A673 (cell line): ENCODE measurements at regions not wholly inside any gene's neighbourhood (a gene's known extent, or its start where the extent isn't known, plus 50 kb on each side); places are given as distances from the start of the nearest gene placed in this dataset.

Source experiments
- BruUV-seq: library from RNA; stranded (reverse); fragments of 400-500 nt; replicated peaks from 2 replicates; lab custom pipeline; 2021; lab: Mats Ljungman, UMichigan
- CTCF ChIA-PET: fragments of 300-600 bp; sonication (Branson Sonifier 250); formaldehyde crosslinking; loops from one replicate; lab custom pipeline; 2022; ENCODE audit warnings: antibody characterized with exemption; lab: Charles Lee
- POLR2A ChIA-PET: fragments of 300-600 bp; sonication (Branson Sonifier 250); formaldehyde crosslinking; loops from one replicate; lab custom pipeline; 2022; ENCODE audit warnings: antibody characterized with exemption; ENCODE audit not compliant: low non-redundant PET; lab: Charles Lee
- DNase-seq: peaks from one replicate; pipeline ENCODE4 v3.0.0-alpha.2; 2015; ENCODE audit warnings: low spot score
- H3K27ac ChIP-seq: fragments of 200-600 bp; sonication (generic); 2 replicates; pipeline ENCODE4 v1.5.1; 2016; ENCODE audit warnings: mixed run types, low read depth, mild to moderate bottlenecking, mixed read lengths, antibody characterized with exemption, low read length; ENCODE audit not compliant: poor library complexity, severe bottlenecking
- H3K27me3 ChIP-seq: fragments of 200-600 bp; sonication (generic); replicated peaks from 2 replicates; pipeline ENCODE4 v1.6.1; 2017; ENCODE audit warnings: mixed run types, low read depth, mild to moderate bottlenecking, mixed read lengths, antibody characterized with exemption, low read length; ENCODE audit not compliant: insufficient read depth, poor library complexity
- H3K36me3 ChIP-seq: fragments of 200-600 bp; sonication (generic); 2 replicates; pipeline ENCODE4 v1.6.1; 2016; ENCODE audit warnings: mixed run types, mild to moderate bottlenecking, mixed read lengths, antibody characterized with exemption, low read length; ENCODE audit not compliant: insufficient read depth, poor library complexity, severe bottlenecking
- H3K4me1 ChIP-seq: fragments of 200-600 bp; sonication (generic); 2 replicates; pipeline ENCODE4 v1.6.1; 2017; ENCODE audit warnings: mixed run types, mild to moderate bottlenecking, mixed read lengths, antibody characterized with exemption, low read length; ENCODE audit not compliant: insufficient read depth, poor library complexity, severe bottlenecking
- H3K4me3 ChIP-seq: fragments of 200-600 bp; sonication (generic); 2 replicates; pipeline ENCODE4 v1.5.1; 2016; ENCODE audit warnings: low read depth, mixed run types, mild to moderate bottlenecking, mixed read lengths, low read length; ENCODE audit not compliant: poor library complexity, severe bottlenecking
- H3K9me3 ChIP-seq: fragments of 200-600 bp; sonication (generic); 2 replicates; pipeline ENCODE4 v1.6.1; 2016; ENCODE audit warnings: mixed run types, low read depth, mild to moderate bottlenecking, mixed read lengths, antibody characterized with exemption, low read length; ENCODE audit not compliant: poor library complexity, severe bottlenecking
- EZH2 ChIP-seq: fragments of 200-600 bp; sonication (generic); IDR thresholded peaks from 2 replicates; pipeline ENCODE4 v1.6.1; 2017; ENCODE audit warnings: borderline replicate concordance, low read depth, mild to moderate bottlenecking, mixed read lengths, antibody characterized with exemption, low read length; ENCODE audit not compliant: poor library complexity, severe bottlenecking
- intact Hi-C: fragments of 100-400 bp; cut with micrococcal nuclease; formaldehyde crosslinking; loops from one replicate; pipeline ENCODE4 v1.10.0; 2022; ENCODE audit not compliant: unreplicated experiment
- TF ChIP-seq, protein P1 (sequence below): fragments of 300-800, 200-600 bp; sonication (generic); conservative IDR thresholded peaks from 2 replicates; pipeline ENCODE4 v1.5.1; 2017; ENCODE audit warnings: low read depth, mild to moderate bottlenecking, antibody characterized with exemption, low read length, moderate library complexity, mixed read lengths

GRCh38 chr6:169024047-169024660 is 229.5 kb downstream of the THBS2 start:
- no peaks in the 10 kb centered on the region for H3K27me3 ChIP-seq
- H3K9me3 ChIP-seq: peaks cover 5% of the 10 kb centered on the region
- H3K36me3 ChIP-seq: no peaks in the 10 kb centered on the region
- intact Hi-C loops: no loop called here
- DNase-seq: no peak
- no peak overlapping the region for H3K27ac ChIP-seq
- no peaks in the 10 kb centered on the region for H3K4me1 ChIP-seq
- POLR2A ChIA-PET: no interaction called here
- H3K4me3 ChIP-seq: no peak overlapping the region
- TF ChIP-seq EZH2: no peak
- TF ChIP-seq, protein P1, sequence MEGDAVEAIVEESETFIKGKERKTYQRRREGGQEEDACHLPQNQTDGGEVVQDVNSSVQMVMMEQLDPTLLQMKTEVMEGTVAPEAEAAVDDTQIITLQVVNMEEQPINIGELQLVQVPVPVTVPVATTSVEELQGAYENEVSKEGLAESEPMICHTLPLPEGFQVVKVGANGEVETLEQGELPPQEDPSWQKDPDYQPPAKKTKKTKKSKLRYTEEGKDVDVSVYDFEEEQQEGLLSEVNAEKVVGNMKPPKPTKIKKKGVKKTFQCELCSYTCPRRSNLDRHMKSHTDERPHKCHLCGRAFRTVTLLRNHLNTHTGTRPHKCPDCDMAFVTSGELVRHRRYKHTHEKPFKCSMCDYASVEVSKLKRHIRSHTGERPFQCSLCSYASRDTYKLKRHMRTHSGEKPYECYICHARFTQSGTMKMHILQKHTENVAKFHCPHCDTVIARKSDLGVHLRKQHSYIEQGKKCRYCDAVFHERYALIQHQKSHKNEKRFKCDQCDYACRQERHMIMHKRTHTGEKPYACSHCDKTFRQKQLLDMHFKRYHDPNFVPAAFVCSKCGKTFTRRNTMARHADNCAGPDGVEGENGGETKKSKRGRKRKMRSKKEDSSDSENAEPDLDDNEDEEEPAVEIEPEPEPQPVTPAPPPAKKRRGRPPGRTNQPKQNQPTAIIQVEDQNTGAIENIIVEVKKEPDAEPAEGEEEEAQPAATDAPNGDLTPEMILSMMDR: no peak
- CTCF ChIA-PET: no interaction called here
- no TSS peak for BruUV-seq

DNA sequence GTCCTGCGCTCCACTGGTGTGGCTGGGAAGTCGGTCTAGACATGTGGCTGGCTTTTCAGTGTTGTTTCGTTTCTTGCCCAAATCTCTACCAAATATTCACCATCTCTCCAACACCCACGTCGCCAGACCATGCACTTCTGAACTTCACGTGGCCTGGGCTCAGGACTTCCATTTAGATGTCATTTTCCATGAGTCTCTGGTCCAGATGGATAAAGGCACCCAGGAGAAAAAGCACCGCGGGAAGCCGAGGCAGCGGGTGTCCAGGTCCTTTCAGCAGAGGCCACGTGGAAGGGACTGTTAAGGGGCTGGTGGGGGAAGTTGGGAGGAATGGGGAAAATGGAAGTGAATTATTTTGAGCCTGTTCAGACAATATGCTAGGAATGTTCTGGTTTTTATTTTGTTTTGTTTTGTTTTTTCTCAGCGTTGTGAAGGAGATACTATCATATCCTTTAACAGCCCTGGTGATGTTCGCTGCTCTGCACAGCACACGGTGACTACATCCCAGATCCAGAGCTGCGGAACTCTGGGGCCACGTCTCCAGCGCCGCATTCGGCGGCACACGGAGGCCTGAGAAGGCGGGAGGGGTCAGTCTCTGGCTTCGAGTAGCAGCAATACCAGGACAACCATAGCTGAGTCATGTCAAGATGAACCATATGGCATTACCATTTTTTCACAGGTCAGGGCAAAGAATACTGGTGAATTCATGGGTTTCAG is 230.3 kb downstream of the THBS2 start:
- H3K27me3 ChIP-seq: no peaks in the 10 kb centered on the region
- TF ChIP-seq EZH2: no peak
- TF ChIP-seq, protein P1: no peak
- intact Hi-C loops: no loop called here
- peaks cover 5% of the 10 kb centered on the region for H3K9me3 ChIP-seq
- no peaks in the 10 kb centered on the region for H3K36me3 ChIP-seq
- CTCF ChIA-PET: no interaction called here
- no peak overlapping the region for H3K27ac ChIP-seq
- POLR2A ChIA-PET: no interaction called here
- no peak overlapping the region for H3K4me3 ChIP-seq
- no TSS peak for BruUV-seq
- no peaks in the 10 kb centered on the region for H3K4me1 ChIP-seq
- no peak for DNase-seq

- H3K4me3 ChIP-seq: no peak overlapping the region
- intact Hi-C loops: no loop called here
- no TSS peak for BruUV-seq
- TF ChIP-seq, protein P1: no peak
- no peak for TF ChIP-seq EZH2
- peaks cover 5% of the 10 kb centered on the region for H3K9me3 ChIP-seq
- H3K27ac ChIP-seq: no peak overlapping the region
- H3K4me1 ChIP-seq: no peaks in the 10 kb centered on the region
- H3K36me3 ChIP-seq: no peaks in the 10 kb centered on the region
- ChIA-PET POLR2A (no interaction called here), CTCF (no interaction called here)
- no peak for DNase-seq
- no peaks in the 10 kb centered on the region for H3K27me3 ChIP-seq
Measured at GRCh38 chr6:169022079-169022478, 231.6 kb downstream of the THBS2 start.
